ENCODE measurements at regions not wholly inside any gene's neighbourhood (a gene's known extent, or its start where the extent isn't known, plus 50 kb on each side); places are given as distances from the start of the nearest gene placed in this dataset.
"Not testable (repeated sequence)": the region's sequence is repeated elsewhere in the genome, so short reads cannot be mapped to it uniquely, and the experiment has no call there.

DNA sequence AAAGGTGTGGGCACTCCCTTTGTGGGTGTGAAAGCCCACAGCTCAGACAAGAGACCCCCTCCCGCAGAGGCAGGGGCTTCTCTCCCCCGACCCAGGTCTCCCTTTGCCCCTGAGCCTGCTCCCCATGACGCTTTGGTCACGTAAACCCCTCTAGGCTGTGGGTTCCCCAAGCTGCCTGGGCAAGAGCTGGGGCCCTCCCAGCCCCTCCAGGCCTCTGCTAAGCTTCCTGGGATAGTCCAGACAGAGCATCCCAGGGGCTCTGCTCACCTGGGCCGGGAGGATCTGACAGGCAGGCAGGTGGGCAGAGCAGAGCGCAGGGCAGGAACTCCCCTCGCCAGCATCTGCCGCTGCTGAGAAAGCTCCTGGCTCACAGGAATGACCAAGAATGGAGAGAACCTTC lies 177.3 kb downstream of the BANP start:
- no peak for DNase-seq

GRCh38 chr16:88129133-88129532 lies 177.9 kb downstream of the BANP start:
- DNase-seq = not testable (repeated sequence)

DNA sequence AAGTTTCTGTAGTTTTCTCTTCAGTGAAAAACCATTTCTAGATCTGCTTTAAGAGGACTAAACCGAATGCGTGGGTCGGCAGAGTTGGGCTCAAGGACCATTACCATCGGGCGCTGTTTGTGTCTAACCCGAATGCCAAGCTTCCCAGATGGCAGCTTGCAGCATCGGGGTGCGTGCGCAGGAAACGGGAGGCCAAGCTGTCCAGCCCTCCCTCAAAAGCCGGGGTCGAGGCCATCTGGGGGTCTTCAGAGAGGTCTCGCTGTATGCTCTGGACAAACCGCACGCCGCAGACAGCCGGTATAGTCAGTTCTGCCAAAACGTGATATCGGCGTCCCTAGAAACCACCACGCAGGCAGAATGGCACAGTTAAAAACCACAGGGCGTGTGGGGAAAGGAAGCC lies 178.8 kb downstream of the BANP start:
- DNase-seq = no peak

DNA sequence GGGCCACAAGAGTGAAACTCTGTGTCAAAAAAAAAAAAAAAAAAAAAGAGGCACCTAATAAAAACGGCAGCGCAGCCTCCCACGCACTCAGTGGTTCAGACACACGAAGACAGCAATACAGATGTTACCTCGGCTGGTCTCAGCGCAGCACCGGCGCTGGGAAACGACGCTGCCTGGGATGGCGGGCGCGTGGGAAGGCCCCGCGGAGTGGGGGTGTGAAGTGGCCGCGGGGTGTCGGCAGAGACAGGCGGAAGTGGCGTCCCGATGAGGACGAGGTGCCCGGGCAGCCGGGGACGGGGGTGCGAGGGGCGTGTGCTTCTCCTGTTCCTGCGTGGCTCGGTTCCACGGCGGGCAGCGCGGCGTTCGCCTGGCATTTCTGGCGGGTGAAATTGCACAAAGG lies 179.4 kb downstream of the BANP start:
- DNase-seq = no peak

GRCh38 chr16:88131256-88131655 lies 180.0 kb downstream of the BANP start:
- no peak for DNase-seq

DNA sequence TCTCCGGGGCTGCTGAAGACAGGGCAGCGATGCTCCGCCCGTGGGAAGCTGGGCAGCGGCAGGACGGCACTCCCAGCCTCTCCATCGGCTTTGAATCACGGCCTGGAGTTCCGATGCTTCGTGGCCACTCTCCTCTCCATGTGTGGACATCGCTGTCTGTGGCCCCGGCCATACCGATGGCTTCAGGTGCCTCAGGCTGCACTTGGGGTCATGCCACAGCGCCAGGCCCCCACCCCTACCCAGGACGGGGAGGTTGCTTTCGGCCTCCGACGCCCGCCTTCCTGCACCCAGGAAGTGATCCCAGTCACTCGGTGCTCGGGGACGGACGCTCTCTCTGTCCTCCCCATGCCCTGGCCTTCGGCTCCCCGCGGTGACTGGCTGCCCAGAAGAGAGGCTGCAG lies 180.7 kb downstream of the BANP start:
- no peak for DNase-seq

DNA sequence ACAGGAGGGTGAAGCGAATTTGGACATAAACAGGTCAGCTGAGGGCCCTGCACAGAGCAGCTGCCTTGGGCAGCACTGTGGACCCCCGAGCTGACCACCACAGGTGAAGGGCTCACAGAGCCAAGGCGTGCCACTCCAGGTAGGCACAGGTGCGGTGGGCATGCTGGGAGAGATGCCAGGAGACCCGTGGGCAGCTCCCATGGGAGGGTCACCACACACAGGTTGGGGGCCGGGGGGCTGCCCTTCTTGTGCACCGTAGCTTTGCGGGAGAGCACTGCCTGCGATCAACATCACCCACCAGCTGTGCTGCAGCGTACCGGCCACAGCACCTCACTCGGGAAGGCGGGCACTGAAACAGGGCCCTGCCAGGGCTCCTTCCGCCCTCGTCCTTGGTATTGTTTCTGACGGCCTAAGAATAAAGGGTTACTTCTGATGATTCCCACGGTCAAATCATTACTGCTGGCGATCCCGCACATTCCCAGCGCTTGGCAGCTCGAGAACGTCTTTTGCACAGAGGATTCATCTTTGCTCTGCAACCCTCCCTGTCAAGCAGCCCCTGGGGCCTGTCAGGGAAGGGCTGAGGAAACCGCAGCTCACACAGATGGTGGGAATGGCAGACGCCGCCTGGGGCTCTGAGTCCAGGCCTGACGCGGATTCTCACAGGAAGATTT lies 181.7 kb downstream of the BANP start:
- DNase-seq = no peak

DNA sequence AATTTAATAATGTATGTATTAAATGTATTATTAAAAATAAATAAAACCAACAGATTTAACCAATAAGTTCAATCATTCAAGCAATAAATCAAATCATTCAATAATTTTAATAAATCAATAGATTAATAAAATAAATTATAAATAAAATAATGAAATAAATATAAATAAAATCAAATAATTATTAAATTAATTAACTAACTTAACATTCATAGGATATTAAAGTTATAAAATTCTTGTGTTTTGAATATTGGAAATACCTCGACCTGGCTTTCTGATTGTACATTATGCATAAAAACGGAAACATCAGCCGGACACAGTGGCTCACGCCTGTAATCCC lies 182.2 kb downstream of the BANP start:
- DNase-seq = no peak

- not testable (repeated sequence) for DNase-seq
These were observed 183.1 kb downstream of the BANP start for GRCh38 chr16:88134172-88134898.

GRCh38 chr16:88134899-88135682 lies 183.9 kb downstream of the BANP start:
- not testable (repeated sequence) for DNase-seq

GRCh38 chr16:88136211-88136713 lies 185.0 kb downstream of the BANP start:
- DNase-seq = not testable (repeated sequence)

DNA sequence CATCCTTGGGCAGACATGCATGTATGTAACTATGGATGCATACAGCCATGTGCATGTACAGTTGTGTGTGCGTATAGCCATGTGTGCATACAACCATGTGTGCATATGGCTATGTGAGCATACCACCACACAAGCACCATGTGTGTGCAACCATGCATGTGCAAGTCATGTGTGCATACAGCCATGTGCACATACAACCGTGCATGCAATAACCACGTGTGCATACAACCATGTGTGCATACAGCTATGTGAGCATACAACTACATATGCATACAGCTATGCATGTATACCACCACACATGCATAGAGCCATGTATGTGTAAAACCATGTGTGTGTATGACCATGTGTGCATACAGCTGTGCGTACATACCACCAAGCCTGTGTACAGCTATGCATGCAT lies 185.7 kb downstream of the BANP start:
- DNase-seq = not testable (repeated sequence)

DNA sequence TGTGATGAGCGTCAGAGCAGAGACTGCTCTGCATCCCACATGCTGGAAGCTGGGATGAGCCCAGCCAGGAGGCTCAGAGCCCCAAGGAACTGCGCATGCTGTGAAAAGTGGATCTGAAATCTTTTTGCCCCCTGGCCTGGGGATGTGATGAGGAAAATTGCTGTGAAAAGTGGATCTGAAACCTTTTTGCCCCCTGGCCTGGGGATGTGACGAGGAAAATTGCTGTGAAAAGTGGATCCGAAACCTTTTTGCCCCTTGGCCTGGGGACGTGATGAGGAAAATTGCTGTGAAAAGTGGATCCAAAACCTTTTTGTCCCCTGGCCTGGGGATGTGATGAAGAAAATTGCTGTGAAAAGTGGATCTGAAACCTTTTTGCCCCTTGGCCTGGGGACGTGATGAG lies 187.9 kb downstream of the BANP start:
- not testable (repeated sequence) for DNase-seq

- not testable (repeated sequence) for DNase-seq
These were observed 189.0 kb downstream of the BANP start for GRCh38 chr16:88140195-88140594.

- no peak for DNase-seq
These were observed 190.3 kb downstream of the BANP start for GRCh38 chr16:88141580-88141979.

DNA sequence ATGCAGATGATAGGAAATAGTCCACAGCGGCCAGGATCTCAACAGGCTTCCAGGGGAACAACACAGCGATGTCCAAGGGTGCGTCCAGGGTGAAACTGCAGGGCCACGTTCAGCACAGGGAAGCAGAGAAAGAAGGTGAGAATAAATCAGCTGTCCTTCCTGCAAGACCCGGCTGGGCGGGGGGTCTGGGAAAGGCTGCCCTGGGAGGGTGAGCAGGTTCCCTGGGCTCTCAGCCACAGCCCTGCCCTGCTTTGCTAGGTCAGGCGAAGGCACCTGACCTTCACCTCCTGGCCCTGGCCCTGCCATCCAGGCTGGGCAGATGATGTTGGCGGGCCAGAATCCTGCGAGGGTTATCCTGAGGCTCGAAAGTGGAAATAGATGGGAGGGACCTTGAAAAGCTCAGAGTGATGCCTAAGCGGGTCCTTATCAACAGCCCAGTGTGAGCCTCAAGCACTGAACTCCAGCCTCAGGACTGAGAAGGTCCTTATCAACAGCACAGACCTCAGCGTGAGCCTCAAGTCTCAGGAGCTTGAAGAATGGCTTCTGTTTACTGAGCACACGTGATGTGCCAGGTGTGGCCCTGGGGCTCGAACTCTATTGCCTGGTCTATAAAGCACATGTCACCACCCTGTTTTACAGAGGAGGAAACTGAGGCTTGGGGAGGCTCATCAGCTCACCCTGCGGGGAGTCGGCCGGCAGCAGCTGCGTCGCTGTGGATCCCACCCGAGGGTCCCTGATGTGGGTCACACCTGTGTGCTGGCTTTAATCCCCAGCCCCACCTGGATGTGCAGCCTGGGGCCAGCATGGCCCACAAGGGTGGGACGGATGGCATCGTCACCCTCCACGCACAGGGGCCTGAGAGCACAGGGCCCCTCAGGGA lies 191.1 kb downstream of the BANP start:
- not testable (repeated sequence) for DNase-seq

- not testable (repeated sequence) for DNase-seq
These were observed 192.1 kb downstream of the BANP start for GRCh38 chr16:88143122-88144027.

- no peak for DNase-seq
These were observed 192.8 kb downstream of the BANP start for GRCh38 chr16:88144028-88144511.

DNA sequence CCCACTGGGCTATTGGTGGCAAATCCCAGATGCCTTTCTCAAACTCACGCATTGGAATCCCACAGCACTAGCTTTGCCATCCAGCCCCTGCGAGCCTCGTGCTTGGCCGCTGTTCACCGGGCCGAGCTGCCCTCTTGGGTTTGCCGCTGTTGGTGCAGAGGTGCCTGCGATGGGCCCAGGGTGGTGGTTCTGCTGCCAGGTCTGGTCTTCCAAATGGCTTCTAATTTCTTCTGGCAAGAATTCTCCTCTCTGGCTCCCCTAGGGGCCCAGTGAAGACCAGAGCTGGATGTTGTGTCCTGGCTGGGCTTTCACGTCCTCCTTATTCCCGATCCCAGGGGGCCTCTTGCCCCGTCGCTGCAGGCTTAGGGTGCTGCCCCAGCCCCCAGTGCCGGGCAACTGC lies 194.1 kb downstream of the BANP start:
- DNase-seq = not testable (repeated sequence)

- not testable (repeated sequence) for DNase-seq
These were observed 194.7 kb downstream of the BANP start for GRCh38 chr16:88145824-88146405.

DNA sequence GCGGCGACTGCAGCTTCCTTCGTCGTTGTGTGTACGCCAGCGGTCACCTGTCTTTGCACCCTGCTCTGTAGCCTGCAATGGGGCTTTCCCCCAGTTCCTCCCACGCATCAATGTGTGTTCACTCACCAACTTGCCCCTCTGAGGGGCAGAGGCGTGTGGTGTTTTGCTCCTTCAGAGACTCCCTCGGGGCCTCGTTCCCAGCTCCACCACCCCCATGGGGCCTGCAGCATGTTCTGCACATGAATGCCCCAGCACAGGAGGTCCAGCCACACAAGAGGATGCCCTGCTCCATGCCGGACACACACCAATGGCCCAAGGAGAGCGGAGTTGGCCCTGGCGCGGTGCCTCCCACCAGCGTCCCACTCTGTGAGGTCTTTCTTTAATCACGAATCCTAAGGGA lies 196.8 kb downstream of the BANP start:
- DNase-seq = not testable (repeated sequence)
